ENCODE measurements at regions not wholly inside any gene's neighbourhood (a gene's known extent, or its start where the extent isn't known, plus 50 kb on each side); places are given as distances from the start of the nearest gene placed in this dataset.

DNA sequence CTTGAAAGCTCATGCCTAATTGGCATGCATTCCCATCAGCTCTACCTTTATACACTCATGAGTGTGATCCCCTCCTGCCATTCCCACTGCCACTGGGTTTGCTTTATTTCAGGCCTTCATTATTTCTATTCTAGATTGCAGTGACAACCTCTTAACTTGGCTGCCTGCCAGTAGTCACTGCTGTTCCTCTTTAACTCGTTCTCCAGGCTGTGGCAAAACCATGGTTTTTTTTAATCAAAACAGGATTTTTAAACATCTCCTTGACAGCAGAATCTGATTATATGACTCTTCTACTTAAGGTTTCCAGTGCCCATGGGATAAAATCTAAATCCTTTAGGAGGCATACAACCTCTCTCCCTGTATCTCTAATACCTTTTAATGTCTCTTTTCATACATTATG is 223.7 kb upstream of the PCDH15 start:
- TF ChIP-seq, protein P1, sequence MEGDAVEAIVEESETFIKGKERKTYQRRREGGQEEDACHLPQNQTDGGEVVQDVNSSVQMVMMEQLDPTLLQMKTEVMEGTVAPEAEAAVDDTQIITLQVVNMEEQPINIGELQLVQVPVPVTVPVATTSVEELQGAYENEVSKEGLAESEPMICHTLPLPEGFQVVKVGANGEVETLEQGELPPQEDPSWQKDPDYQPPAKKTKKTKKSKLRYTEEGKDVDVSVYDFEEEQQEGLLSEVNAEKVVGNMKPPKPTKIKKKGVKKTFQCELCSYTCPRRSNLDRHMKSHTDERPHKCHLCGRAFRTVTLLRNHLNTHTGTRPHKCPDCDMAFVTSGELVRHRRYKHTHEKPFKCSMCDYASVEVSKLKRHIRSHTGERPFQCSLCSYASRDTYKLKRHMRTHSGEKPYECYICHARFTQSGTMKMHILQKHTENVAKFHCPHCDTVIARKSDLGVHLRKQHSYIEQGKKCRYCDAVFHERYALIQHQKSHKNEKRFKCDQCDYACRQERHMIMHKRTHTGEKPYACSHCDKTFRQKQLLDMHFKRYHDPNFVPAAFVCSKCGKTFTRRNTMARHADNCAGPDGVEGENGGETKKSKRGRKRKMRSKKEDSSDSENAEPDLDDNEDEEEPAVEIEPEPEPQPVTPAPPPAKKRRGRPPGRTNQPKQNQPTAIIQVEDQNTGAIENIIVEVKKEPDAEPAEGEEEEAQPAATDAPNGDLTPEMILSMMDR (IDR thresholded peaks at IDR 0.05): no peak
- TF ChIP-seq EZH2phosphoT487 (IDR thresholded peaks at IDR 0.05): no peak
- TF ChIP-seq EZH2 (IDR thresholded peaks at IDR 0.05): no peak

Data from neural progenitor cell (in vitro differentiated cells).